HEK293T (cell line): ENCODE measurements at regions not wholly inside any gene's neighbourhood (a gene's known extent, or its start where the extent isn't known, plus 50 kb on each side); places are given as distances from the start of the nearest gene placed in this dataset.

Experiments
- FOXA1 ChIP-seq: fragments of 450-650 bp; IDR thresholded peaks from 2 replicates; pipeline ENCODE4 v1.6.1; 2016; ENCODE audit warnings: mild to moderate bottlenecking
- FOXM1 ChIP-seq: fragments of 450-650 bp; IDR thresholded peaks from 2 replicates; pipeline ENCODE4 v1.6.1; 2017; ENCODE audit warnings: mild to moderate bottlenecking, borderline replicate concordance
- SP1 ChIP-seq: fragments of 450-650 bp; IDR thresholded peaks from 2 replicates; pipeline ENCODE4 v1.6.1; 2017

DNA sequence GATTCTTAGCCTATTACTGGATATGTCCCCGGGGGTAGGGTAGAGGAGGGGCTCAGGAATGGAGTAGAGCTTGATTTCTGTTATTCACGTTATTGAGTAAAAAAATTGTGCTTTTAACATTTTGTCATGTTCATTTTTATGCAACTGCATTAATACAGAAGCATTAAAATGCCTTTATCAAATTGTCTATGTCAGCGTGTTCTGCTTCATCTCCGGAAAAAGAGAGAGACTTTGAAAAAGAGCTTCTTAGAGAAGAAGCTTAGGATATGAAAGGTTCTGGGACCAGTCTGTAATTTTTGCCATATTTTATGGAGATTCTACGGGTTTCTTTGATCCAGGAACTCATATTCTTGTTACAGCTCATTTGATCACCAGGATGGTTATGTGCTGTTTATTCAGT, 82.0 kb downstream of the SLC10A2 start:
- TF ChIP-seq SP1, result no peak
- TF ChIP-seq FOXM1, result no peak
- TF ChIP-seq FOXA1, result no peak
